EL (cell line): ENCODE measurements at regions not wholly inside any gene's neighbourhood (a gene's known extent, or its start where the extent isn't known, plus 50 kb on each side); places are given as distances from the start of the nearest gene placed in this dataset.
"Not testable (repeated sequence)": the region's sequence is repeated elsewhere in the genome, so short reads cannot be mapped to it uniquely, and the experiment has no call there.

Source experiments
- DNase-seq: peaks from one replicate; pipeline ENCODE4 v3.0.0-alpha.2; 2016

DNA sequence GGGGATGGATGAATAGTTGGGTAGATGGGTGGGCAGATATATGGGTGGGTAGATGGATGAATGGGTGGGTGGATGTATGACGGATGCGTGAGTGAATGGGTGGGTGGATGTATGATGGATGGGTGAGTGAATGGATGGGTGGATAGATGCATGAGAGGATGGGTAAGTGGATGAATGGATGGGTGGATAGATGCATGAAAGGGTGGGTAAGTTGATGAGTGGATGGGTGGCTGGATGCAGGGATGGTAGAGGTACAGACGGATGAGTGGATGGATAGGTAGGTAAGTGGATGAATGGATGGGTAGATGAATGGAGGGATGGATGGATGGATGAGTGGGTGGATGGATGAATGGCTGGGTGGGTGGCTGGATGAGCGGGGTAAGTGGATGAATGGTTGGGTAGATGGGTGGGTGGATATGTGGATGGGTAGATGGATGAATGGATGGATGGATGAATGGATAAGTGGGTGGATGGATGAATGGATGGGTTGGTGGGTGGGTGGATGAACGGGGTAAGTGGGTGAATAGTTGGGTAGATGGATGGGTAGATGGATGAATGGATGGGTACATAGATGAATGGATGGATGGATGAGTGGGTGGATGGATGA lies 208.9 kb downstream of the NPIPB11 start:
- DNase-seq = not testable (repeated sequence)

DNA sequence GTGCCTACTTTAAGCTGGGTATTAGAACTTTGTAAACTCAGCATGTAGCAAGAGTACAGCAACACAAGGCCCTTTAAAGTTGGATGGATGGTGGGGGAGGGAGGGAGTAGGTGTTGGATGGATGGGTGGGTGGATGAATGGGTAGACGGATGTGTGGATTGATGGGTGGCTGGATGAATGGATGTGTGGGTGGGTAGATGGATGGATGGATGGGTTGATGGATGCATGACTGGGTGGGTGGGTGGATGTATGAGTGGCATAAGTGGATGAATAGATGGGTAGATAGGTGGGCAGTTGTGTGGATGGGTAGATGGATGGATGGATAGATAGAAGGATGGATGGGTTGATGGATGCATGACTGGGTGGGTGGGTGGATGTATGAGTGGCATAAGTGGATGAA lies 209.8 kb downstream of the NPIPB11 start:
- not testable (repeated sequence) for DNase-seq

DNA sequence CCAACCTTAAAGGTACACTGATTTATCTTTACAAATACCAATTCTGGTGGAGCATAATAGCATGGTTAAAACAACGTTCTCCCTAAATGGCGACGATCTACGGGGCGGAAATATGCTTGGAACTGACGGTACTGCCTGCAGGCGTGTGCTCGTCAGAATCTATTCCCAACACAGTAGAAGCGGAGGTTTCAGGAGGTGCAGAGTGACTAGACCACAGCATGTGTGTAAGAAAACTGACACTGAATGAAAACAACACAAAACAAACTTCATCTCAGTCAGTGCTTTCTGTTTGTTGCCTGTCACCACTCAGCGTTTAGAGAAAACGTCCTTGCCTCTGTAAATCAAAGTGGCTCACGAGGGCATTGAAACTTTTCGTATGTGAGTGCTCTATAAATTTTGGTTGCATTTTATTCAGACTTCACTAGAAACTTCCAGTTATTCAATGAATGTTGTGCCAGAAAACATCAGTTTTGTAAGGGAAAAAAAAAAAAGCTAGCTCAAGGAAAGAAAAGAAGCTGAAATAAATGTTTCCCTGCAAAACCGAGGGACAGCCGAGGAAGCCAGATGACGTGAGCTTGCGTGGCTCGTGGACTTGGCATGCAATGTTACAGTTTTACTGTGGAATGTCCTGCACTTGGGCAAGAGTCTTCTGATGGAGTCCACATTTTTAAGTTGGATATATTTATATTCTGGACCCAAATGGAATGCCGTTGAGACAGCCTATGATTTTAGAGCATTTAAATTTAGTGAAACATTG lies 210.4 kb downstream of the LAT start:
- DNase-seq = peak; percentile 52

DNA sequence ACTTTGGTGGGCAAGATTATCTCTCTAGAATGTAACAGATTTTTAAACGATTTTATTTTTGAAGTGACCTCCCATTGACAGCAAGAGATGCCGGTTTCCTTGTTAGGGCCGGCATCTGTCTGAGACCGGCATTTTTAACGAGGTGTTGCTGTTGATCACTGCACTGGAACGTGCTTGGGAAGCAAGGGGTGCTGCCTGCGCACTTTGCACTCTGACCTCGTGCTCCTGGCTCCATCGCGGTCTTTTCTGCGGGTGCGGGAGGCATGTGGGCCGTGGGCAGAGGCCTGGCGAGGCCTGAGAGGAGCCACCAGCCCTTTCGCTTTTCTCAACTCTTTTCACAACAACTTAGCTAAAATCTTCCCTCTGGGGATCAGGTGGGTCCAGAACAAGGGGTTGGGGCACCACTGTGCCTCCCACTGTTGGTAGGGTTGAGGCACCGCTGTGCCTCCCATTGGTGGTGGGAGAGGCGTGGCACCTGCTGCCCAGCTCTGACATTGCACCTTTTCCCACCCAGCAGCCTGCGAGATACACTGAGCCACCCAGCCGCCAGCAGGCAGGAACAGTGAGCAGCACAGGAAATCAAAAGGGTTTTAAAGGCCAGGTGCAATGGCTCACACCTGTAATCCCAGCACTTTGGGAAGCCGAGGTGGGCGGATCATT lies 209.5 kb downstream of the LAT start:
- not testable (repeated sequence) for DNase-seq

DNA sequence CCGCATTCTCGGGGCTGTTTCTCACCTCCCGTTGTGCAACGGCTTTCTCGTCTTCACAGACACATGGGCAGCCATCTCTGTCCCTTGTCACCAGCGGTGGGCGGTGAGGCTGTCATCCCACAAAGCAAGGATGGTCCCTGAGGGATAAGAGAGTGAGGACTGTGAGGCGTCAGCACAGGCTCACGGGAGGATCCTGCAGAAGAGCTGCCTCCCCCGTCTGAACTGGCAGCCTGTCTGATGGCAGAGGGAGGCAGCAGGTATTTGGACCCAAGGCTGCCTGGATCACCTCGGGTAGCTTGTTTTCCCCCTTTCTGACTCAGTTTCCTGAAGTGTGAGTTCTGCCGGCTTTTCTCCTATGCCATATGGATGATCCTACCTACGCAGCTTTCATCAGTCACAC lies 208.8 kb downstream of the LAT start:
- DNase-seq = not testable (repeated sequence)

DNA sequence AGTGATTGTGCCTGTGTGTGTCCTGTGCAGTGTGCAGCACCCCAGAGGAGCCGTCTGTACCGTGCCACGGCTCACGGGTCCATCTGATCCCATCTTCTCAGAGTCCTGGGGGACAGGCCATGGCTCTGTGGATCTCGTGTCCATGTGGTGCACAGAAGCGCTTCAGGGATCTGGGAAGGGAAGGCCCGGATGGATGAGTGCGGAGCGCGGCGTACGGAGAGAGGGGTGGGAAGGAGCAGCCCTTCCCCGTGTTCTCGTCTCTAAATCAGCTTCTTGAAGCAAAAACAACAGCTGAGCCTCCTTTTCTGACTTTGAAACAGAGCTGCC lies 208.4 kb downstream of the LAT start:
- DNase-seq = not testable (repeated sequence)

DNA sequence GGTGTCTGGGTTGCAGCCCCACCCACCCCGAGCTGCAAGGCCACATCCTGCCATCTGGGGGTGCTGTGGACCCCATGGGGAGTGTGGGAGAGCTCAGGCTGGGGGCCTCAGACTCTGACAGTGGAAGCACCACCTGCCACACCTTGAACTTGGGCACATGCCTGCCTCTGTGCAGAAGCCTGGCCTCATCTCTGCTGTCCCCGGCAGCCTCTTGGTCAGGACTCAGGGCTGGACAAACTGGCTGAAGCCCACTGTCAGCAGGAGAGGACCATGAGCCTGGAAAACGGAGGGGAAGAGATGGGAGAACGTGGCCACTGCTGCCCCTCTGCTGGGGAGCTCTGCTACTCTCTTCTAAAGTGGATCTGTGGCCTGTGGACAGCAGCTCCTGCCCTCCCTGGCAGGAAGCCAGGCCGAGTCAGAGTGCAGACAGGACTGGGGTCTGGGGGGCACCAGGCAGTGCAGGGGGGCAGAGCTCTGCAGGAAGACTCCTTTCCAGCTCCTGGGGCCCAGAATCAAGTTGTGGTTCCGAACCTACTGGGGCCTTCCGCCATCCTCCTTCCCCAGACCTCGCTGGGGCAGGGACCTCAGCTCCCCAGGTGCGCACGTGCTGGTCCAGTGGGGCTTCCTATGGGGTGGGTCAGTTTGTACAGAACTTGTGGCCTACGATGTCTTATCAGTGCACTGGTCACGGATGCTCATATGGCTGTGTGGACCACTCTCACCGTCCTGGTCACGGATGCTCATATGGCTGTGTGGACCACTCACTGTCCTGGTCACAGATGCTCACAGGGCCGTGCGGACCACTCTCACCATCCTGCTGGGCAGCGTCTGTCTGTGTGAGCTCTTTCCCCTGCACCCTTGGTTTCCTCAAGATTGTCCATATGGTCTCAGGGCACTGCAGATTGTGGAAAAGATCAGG lies 207.7 kb downstream of the LAT start:
- DNase-seq = no peak

DNA sequence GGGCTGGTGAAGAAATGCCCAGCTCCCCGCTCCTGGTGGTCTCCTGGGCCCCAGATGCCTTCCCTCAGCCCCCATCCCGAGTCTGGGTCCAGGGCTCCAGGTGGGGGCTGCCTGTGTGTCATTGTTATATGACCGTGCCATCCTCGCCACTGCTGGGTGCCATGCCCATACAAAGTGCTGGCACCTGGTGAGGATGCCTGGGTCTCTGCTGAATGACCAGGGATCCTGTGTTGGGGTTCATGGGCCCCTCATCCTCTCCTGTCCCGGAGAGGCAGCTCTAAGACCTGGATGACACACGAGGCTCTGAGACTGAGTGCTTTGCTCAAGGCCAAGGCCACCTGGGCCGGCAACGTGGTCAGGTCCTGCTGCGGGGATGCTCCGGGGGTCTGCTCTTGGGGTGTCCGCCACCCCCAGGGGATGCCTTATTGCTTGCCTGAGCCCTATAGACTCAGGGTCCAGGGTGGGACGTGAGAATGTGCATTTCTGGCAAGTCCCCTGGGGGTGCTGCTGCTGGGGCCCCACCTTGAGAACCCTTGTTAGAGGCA lies 206.9 kb downstream of the LAT start:
- not testable (repeated sequence) for DNase-seq

DNA sequence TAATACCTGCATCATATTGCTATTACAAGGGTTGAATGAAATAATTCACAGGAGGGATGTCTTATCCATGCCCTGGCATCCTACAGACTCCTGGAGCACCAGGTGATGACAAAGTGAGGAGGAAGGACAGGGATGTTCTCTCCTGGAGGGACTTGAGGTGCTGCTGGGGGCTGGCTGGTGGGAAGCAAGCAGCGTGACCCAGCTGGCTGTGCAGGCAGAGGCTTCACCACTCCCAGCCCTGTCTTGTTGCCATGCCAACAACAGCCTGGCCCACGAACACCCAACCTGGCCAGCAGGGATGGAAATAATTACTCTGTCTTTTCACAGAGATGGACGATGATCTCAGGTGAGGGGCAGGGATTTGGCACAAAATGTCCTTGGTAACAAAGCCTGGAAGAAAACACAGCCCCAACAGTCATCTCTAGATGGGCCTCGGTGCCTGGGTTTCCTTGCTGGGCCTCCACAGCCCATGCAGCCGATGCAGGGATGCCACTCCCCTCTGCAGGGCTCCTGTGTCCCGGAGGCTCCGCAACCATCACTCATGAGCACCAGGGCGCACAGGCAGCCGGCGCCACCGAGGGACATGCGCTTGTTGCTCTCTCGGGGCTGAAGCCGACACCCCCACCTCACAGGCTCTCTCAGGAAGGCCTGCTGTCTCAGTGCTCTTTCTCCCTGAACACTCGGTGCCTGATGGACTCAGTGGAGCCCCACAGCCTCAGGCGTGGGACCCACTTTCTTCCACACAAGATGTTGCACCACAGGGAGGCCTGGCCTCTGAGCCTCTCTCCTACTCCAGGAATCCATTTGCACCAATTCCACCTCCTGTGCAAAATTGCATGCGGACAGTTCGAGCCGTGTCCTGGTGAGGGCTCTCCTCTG lies 205.9 kb downstream of the LAT start:
- not testable (repeated sequence) for DNase-seq

DNA sequence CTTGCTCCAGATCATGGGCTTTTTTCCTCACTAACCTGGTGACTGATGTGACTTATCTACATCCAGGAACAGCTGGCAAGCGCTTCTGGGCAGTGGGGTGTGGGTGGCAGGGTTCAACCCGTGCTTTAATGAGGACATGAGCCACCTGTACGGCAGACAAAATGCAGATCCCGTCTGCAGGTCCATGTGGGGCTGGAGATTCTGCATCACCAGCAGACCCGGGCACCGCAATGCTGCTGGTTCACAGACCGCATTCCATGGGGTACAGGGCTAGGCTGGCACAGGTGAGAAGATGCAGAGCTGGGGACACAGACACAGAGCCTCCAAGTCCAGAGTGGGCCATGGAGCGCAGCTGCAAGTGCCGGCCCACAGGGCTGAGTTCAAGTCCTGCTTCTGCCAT lies 204.0 kb downstream of the LAT start:
- not testable (repeated sequence) for DNase-seq

DNA sequence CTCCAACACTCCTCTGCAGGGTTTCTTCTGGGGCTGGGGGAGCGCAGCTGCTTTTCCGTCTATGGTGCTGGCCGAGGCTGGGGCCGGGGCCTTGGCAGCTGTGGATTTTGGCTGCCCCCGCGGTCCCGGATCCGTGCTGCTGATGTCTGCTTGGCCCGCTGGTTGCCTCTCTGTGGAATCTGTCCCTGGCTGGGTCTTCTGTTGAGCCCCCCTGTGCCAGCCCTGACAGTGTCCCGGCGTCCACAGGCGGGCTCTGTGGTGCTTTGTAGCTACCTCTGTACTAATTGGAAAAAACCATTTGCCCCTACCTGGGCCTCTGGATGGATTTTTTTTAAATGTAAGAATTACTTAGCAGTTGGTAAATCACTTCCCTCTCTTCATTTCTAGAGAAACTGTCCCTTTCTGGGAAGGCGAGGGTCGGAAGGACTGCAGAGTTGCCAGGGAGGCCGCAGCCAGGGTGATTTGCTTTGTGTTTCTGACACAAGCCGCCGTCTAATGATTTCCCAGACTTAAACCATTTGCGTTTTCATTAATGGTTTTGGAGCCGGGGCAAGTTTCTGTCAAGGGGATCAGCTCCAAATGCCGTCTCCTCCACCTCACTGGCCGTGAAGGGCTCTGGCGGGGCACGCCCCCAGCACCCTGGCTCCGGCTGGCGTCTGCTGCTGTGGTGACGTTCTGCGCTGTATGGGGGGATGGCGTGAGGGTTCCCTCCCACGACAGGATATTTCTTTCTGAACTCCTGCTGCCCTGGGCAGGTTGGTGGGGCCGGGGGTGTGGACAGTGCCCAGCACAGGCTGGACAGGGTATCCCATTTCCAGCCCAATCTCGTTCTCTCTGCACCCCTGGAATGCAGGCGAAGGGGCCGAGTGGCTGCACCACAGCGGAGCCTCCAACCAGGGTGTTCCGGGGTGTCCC lies 201.7 kb downstream of the LAT start:
- DNase-seq = not testable (repeated sequence)

DNA sequence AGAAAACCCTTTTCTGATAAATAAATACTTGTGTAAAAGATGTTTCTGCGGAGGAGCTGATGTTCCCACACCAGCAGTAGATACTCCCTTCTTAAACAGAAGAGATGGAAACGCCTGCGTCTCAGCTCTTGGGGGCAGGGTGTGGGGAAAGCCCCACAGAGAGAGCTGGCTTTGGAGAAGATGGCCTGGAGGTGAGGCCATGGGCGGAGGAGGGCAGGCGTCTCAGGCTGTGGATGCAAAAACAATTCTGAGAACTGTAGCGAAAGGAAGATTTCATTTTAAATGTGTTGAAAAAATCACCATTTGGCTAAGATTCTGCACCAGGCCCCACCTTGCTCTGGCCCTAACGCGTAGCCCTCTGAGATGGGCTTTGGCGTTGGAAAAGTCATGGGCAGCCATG lies 201.0 kb downstream of the LAT start:
- DNase-seq = not testable (repeated sequence)

DNA sequence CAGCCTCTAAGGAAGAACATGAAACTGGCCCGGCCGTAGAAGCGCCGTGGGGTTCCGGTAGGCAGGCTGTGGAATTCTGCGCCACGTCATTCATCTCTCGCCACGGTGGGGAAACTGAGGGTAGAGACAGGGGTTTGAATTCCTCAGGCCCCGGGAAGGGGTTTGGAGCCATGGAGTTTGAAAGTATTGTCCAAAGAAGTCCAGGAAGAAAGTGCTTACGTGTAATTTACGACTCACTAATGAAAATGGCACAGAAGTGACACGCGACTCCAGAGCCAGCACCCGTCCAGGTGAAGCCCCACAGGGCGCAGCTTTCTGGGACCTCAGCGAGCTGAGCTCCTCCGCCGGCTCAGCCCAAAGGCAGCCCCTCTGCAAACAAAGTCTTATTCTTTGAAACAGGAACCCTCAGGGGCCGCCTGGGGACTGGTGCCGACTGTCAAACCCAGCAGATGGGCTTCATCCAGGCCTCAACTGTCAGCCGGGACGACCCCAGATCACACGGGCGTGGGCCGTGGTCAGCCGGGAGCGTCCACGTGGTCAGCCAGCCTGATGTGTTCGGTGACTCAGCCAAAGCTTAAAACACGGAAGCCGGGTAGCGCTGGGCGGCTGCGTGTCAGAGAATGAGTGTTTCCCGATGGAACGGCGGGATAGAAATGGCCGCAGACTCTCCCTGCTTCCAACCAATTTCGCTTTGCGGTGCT lies 200.0 kb downstream of the LAT start:
- not testable (repeated sequence) for DNase-seq

DNA sequence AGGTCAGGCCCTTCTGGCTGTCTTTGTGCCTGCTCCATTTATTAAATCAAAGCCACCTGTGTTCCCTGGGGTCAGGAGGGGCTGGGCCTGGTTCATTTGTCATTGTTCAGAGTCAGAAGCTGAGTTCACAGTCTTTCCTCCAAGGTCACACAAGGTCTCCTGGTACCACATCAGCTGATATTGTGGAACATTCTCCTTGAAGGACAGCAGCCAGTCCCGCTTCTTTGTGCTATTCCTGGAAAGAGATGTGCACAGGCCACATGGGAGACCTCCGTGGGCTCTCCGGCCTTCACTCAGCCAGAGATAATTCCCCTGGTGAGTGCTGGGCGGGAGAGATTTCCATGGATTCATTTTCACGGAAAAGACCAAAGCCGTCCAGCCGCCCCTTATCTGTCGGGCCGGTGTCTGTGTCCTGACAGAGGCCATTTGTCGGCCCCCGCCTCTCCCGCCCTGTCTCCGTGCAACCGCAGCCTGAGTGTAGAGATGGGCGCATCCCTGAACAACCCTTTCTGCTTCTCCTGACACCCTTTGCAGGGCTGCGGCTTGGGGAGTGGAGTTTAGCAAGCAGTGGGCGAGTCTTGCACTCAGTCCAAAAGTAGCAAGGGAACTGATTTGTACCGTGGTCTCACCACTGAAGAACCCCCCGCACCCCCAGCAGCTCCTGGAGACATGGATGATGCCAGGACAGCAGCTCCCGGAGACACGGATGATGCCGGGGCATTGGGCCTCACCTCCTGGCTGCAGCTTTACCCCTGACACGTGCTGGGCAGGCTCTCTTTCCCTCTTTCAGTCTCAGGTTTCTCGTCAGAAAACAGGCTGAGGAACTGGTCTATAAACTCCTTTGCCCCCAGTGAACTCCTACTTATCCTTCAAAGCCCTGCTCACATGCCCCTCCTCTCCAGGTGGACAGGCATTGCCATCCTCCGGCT lies 198.4 kb downstream of the LAT start:
- not testable (repeated sequence) for DNase-seq

DNA sequence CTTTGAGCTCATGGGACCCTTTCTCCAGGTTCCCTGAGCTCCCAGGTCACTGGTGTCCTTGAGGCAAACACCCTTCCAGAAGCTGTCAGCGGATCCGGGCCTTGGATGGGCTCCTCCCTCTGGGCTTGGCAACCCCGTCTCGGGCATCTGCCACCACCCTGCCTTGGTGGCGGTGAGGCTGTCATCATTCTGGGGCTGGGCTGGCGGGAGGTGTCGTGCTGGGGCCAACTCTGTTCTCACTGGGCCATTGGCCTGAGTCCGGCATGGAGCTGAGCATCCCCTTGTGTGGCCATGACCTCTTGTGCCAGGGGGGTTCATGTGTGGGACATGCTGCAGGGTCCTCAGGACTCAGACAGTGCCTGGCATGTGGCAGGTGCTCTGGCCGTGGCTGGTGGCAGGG lies 197.6 kb downstream of the LAT start:
- DNase-seq = no peak

DNA sequence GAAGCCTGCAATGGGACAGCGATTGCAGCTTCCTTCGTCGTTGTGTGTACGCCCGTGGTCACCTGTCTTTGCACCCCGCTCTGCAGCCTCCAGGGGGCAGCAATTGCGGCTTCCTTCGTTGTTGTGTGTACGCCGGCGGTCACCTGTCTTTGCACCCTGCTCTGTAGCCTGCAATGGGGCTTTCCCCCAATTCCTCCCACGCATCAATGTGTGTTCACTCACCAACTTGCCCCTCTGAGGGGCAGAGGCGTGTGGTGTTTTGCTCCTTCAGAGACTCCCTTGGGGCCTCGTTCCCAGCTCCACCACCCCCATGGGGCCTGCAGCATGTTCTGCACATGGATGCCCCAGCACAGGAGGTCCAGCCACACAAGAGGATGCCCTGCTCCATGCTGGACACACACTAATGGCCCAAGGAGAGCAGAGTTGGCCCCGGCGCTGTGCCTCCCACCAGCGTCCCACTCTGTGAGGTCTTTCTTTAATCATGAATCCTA lies 197.1 kb downstream of the LAT start:
- not testable (repeated sequence) for DNase-seq

DNA sequence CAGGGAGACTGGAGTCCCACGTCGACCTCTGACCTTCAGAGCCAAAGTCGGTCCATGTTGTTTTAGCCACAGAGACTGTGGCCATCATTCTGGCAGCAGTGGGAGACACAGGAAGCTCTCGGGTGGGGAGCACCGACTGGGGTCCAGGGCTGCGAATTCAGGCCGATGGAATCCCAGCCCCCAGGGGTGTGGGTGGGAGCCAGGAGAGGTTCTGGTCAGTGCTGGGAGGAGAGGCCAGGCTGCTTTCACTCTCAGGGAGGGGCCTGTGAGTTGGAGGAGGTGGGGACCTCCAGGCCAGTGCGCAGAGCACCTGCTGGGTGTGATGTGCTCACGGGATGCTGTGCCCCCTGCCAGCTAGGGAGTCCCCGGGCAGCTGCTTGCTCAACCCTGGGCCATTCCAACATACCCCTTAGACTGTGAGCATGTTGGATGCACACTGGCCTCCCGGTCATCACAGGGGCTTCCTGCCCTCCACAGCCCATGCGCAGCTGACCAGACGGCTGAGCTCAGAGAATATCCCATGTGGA lies 196.5 kb downstream of the LAT start:
- not testable (repeated sequence) for DNase-seq

DNA sequence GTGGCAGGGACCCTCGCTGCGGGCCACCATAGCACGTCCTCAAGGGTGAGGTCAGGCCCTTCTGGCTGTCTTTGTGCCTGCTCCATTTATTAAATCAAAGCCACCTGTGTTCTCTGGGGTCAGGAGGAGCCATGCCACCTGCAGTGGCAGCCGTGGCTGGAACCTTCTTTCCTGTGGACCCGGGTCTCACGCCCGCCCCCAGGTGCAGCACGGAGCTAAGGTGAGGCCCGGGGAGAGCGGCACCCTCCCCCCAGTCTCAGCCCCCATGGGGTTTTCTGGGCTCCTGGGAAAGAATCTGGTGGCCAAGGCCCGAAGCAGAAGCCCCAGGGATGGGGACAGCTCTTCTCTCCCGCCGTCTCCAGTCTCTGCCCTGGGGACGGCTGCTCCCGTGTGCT lies 195.4 kb downstream of the LAT start:
- DNase-seq = not testable (repeated sequence)
